Activated T-cell treated with anti-CD3 and anti-CD28 coated beads for 1 hour (primary cell): ENCODE measurements at regions not wholly inside any gene's neighbourhood (a gene's known extent, or its start where the extent isn't known, plus 50 kb on each side); places are given as distances from the start of the nearest gene placed in this dataset.
"Not testable (repeated sequence)": the region's sequence is repeated elsewhere in the genome, so short reads cannot be mapped to it uniquely, and the experiment has no call there.

Experiments
- DNase-seq: peaks from one replicate; pipeline ENCODE4 v3.0.0-alpha.2; 2020; ENCODE audit warnings: low read depth

DNA sequence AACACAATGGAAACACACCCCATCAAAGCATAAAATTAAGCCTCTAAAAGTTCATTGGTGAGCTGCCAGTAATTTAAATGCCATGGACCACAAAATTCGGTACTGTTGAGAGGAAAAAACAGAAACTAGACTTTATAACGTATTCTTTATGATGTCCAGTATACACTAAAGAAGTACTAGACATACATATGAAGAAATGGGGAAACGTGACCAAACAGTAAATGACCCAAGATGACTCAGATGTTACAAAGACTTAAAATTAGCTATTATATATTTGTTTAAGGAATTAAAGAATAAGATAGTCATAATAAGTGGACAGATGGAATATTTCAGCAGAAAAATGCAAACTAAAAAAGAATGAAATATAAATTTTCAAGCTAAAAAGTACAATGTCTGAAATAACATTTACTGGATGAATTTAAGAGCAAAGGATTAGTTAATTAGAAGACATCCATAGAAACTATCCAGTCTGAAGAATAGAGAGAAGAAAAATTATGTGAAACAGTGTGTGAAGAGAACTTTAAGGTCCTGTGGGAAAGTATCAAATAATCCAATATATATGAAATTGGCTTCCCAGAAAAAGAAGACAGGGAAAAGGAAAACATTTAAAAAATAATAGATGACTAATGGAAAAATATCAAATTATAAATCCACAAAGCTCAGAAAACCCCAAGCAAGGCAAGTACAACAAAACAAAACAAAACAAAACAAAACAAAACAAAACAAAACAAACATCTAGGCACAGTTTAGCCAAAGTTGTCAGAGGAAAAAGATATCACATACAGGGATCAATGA lies 69.4 kb downstream of the SAMD9 start:
- DNase-seq, result no peak

DNA sequence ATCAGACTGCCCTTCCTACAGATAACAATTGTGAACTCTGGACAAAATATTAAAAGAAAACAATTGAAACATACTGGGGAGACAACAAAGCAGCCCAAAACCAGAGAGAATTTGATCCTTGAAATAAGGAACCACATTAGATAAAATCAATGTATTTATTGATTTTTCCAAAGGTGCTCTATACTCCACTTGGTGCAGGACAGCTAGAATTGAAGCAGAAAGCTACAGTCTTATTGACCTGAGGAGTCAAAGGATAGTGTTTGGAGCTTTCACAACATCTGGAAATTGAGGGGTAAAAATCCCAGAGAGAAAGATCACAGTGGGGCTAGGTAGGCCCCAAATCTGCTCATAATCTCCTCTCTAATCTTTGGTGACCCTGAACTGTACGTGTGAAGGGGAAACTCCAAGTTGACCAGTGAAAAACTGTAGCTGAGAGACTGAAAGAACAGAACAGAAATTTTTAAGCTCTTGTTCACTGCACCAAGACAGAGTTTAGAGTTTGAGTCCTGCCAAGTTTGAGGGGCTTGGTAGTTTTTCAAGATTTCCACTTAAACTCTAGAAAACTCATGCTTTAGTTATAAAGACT lies 70.2 kb downstream of the SAMD9 start:
- no peak for DNase-seq

DNA sequence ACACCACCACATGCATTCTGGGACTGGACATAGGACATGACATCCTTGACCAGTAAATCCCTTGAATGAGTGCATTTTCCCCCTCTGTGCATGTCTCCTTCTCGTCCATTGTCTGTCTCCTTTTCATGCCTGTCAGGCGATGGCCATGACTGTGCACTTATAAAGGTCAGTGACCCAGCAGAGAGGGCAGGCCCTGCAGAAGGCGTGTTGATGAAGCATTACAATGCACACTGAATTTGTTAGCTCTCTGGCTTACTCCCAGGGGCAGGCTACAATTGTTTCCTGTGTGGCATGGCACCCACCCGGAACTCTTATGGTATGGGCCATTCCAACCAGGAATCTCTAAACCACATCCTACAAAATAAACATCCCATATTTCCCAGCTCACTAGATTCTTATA lies 71.1 kb downstream of the SAMD9 start:
- DNase-seq, result no peak

DNA sequence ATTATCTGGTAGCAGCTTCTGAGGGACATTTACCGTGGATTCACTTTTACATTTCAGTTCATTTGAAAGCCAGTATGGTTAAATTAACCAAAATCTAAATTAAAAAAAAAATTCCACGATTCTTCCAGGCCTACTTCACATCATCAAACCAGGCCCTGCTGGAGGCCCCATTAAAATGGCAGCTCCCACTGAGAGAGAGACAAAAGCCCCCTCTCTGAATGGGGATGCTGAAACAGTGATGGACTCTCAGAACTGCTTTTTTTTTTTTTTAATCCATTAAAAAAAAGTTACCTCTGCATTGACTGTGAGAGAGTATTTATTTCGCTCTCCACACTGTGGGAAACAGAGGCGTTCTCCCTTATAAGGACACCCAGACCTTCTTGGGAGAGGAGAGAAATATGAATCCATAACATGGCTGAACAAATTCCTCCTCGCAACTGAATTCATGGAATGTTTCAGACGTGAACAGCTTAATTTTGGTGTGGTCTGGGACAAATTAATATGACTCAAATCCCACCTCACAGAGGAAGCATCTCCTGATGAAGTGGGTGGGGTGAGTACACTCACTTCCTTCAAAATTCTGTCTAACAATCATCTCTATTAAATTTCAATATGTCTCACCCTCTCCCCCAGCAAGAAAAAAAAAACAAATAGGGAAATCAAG lies 73.5 kb downstream of the SAMD9 start:
- no peak for DNase-seq

DNA sequence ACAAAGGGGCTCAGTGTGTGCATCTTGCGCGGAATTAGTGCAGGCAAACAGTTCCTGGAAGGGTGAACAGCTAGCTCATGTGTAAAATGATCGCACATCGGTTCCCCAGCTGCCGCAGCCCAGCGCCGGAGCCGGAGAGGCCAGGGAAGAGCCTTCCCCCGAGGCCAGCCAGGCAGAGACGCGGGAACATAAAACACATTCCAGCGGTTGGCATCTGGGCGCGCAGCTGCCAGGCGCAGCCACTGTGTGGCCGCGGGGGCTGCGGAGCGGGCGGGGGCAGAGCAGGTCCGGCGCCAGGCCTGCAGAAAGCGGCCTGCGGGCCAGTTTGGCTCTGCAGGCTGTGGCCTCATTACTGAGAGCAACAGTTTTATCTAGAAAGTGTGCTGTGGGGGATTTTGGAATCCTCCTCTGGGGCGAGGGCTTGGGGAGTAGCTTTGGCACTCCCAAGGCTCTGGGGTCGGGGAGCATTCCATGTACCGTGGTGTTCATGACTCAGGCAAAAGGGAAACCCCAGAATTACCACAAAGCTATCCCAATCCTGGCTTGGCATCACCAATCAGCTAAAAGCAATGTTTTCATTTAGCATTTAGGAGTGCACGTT lies 74.3 kb downstream of the SAMD9 start:
- no peak for DNase-seq

DNA sequence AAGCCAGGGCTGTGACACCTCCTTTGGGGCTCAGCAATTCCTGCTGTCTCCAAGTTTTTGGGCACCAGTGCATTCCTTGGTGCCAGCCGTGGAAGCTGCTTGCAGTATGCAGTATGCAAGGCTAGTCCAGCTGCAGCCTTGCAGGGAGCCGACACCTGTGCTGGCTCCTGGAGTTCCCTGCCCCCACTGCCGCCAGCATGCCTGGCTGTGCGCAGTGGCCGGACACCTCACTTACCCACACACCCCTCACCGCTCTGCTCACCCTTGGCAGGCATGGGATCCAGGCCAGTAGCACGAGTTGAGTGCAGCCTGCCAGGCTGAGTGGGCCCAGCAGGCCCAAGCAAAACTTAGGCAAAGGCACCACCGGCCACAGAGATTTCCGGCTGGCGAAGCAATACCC lies 77.4 kb downstream of the SAMD9 start:
- no peak for DNase-seq

DNA sequence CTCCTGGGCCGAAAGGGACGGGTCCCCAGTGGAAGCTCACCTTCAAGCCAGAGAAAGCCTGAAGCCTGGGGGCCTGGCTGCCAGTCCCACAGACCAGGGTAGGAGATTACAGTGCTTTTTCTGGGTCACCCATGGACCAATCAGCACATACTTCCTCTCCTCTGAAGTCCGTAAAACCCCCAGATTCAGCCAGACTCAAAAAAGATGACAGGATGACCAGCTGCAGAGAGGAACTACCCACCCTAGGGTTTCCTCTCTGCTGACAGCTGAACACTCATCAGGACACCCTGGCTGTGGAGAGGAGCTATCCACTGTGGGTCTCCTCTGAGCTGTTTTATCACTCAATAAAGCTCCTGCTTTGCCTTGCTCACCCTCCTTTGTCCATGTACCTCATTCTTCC lies 78.0 kb downstream of the SAMD9 start:
- DNase-seq, result no peak

DNA sequence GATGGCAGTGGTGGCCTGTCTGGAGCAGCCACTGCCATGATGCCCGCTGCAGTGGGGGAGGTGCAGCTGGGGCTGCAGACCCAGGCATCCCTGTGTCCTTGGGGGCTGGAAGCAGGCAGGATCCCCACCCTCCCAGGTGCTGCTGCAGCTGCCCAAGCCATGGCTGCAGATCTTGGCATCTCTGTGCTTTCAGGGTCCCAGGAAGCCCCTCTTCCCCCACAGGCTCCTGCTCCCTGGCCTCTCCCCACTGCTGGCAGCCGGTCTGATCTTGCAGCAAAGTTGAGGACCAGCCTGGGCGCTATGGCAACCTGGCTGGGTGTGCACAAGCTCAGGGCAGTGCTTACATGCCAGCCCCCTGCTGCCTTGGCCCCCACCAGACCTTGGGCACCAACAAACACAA lies 78.5 kb downstream of the SAMD9 start:
- no peak for DNase-seq

DNA sequence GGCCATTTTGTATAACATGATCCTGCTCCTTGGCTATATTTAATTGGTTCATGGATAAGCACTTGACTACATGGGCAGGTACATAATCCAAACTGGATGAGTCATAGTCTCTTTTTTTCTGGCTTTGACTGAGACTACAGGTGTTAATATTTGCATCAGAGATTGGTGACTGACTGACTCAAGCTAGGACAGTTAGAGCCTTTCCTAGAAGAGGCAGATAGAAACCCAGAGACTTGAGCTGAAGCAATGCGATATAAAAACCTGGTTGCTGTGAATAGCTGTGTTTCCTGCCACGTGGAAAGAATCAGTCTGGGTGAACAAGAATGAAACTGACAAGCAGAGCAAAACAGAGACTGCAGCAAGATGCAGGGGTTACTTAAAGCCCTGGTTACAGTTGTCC lies 81.0 kb downstream of the SAMD9 start:
- no peak for DNase-seq

DNA sequence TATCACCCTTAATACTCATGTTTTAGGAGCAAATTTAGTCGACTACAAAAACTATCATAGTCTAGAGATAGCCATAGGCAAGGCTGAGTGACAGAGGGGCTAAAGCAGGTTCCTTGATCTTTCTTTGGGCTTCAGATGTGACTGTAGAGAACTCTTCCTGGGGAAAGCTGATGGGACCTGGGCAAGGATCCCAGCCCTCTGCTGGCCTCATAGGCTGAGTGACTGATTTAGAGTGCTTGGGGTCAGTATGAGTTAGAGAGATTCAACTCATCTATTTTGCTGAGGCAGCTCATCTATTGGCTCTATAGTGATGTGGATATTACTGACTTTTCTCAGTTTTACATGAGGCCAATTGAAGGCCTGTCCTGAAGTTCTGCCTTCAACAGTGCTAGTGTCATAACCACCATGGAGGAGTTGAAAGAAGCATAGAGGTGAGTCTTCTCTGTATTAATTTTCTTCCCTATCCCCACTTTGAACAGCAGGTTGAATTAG lies 81.6 kb downstream of the SAMD9 start:
- DNase-seq, result no peak

DNA sequence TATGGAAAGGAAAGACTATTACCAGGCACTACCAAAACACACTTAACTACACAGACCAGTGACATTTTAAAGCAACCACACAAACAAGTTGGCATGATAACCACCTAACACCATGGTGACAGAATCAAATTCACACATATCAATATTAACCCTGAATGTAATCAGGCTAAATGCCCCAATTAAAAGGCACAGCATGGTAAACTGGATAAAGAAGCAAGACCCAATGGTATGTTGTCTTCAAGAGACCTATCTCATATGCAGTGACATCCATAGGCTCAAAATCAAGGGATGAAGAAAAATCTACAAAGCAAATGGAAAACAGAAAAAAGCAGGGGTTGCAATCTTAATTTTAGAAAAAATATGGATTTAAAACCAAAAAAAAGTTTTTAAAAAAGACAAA lies 86.0 kb downstream of the SAMD9 start:
- no peak for DNase-seq

DNA sequence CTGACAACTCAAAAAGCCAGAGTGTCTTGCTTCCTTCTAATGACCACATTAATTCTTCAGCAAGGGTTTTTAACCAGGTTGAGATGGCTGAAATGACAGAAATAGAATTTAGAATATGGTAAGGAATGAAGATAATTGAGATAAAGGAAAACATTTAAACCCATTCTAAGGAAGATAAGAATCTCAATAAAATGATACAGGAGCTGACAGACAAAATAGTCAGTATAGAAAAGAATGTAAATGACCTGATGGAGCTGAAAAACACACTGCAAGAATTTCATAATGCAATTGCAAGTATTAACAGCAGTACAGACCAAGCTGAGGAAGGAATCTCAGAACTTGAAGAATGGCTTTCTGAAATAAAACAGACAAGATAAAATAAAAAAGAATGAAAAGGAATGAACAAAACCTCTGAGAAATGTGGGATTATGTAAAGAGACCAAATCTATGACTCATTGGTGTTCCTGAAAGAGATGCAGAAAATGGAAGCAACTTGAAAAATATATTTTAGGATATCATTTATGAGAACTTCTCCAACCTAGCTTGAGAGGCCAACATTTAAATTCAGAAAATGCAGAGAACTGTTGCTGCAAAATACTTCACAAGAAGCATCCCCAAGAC lies 87.1 kb downstream of the SAMD9 start:
- no peak for DNase-seq

DNA sequence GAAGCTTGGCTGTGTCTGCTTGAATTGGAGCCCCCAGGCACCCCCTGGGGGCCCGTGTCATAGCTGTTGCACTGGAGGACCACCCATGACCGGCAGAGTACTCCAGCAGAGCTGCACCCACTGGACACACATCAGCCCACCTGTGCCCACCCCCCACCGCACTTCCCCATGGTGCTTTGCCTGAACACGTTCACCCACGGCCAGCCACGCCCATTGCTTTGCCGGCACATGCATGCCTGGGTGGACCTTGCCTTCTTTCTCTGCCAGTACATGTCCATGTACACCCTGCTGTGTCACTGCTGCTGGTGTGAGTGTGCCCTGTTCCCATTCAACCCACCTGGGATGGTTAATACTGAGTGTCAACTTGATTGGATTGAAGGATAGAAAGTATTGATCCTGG lies 88.7 kb downstream of the SAMD9 start:
- no peak for DNase-seq

DNA sequence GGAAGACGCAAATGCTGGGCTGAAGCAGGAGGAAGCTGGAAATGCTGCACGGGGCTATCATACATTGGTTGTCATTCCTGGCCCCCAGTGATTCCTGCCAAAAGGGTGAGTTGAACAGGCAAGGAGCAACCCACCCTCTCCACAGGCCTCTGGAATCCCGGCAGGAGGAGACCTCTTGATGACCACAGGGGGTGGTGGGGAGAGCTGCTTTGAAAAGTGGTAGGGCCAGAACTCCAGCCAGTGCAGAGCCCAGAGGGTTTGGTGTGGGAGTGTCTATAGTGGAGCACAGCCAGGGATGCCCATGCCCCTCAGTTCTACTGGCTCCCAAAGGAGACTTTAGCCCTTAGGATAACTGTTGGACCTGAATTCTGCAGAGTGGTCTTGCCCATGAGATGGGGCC lies 89.2 kb downstream of the SAMD9 start:
- no peak for DNase-seq

DNA sequence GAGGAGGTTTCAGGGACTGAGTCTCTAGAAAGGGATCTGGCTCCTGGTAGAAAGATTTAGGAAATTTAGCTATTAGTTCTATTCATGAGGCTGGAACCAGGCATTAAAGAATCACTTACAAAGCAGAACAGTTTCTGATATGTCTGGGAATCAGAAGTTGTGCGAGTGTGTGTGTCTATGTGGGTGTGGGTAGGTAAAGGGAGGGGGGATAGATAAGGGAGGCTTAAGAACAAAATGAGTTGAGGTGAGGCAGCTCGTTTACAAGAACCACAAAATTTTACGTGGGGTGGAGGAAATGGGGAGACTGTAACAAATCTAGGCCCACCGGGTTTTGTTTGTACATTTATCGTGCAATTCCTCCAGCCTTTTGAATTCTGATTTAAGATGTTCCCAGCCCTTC lies 90.7 kb downstream of the SAMD9 start:
- no peak for DNase-seq

DNA sequence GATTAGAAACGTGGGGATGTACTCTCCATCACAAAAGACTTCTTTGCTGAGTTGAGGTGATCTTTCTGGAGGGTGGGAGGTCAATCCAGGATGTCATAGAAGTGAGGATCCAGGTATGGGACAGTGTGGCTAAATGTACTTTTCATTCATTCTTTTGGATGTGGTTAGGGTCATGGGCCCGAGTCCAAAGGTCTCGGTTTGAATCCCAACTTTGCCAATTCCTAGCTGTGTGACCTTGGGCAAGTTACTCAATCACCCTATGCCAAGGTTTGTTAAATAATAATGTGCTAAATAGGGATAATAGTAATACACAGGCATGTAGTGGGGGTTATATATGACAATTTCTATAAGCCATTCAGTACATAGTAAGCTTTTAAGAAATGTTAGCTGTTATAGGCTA lies 91.4 kb downstream of the SAMD9 start:
- no peak for DNase-seq

DNA sequence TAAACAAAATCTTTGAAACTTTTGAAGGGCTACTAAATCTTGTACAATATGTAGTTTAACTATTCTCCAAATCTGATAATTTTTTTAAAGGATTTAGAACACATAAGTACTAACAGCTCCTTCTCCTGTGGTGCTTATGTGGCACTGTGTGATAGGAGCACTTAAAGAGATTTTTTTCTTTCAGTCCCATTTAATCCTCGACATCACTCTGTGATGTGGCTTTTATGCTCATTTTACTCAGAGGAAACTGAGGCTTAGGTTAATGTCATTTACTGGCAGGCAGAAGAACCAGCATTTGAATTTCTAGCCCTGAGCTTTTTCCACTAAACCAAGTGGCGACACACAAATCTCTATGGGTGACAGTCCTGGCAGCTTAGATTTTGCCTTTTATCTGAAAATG lies 92.4 kb downstream of the SAMD9 start:
- no peak for DNase-seq

DNA sequence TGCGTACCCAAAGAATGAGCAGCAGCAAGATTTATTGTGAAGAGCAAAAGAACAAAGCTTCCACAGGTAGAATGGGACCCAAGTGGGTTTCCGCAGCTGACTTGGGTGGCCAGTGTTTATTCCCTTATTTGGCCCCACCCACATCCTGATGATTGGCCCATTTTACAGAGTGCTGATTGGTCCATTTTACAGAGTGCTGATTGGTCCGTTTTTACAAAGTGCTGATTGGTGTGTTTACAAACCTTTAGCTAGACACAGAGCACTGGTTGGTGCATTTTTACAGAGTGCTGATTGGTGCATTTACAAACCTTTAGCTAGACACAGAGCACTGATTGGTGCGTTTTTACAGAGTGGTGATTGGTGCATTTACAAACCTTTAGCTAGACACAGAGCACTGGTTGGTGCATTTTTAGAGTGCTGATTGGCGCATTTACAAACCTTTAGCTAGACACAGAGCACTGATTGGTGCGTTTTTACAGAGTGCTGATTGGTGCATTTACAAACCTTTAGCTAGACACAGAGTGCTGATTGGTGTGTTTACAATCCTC lies 94.8 kb downstream of the SAMD9 start:
- not testable (repeated sequence) for DNase-seq

DNA sequence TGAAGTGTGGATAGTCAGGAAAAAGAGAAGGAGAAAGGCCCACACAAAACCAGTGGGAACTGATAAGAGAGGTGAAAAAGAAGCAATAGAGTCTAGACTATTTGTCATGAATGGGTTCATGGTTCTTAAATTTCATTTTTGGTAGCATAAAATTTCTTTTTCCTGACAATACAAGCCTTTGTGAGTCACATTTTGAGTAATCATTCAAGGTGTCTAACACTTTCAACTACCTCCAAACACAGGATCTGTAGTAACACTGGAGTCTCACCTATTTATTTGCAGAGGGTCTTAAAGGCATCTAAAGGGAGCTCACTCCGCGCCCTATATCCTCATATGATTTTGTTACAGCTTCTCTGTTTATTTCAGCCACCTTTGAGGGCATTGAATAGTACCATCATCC lies 96.0 kb downstream of the SAMD9 start:
- no peak for DNase-seq

DNA sequence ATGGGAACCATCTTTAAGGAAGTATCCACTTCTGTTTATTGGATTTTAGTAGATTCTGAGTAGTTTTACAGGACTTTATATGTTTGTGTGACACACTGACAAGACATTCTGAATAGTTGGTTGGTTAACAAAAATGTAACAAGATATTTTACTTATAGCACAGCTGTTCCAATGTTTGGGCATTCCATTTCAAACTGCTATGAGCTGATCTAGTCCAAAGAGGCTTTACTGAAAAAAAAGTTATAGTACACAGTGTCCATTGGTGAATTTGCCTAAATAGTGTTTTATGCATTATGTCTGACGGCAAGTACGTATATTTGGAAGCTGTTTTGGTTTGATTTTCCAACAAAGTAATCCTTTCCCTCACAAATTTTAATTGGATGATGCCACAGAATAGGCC lies 99.1 kb downstream of the SAMD9 start:
- no peak for DNase-seq

DNA sequence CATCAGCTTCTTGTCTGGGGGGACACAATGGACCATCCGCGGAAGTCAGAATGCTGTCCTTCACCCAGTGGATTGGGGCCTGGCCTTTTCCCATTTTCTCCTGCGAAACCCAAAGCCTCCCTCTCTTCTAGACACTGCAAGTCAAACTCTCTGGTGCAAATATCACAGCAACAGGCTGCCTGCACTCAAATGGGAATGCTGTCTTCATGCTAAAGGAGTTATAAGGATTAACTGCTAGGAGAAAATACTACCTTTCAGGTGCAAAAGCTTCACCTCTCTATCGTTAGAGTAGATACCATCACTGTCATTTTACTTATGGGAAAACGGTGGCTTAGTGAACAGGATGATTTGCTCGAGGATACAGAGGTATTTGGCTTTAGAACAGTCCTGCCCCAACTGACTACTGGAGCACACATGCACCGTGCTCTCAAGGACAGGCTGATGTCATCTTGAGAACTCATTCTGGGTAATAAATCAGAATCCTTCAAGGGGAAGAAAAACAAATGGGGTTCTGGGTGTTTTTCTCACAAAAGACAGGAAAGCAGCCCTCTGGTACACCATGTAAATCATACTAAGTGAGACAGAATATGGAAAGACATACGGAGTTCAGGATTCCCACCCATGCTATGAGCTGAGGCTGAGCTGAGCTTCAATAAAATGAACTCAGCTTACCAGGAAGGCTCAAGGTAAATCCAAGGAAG lies 100.9 kb downstream of the SAMD9 start:
- DNase-seq, result no peak
